T-helper 22 cell (primary cell): ENCODE measurements at regions not wholly inside any gene's neighbourhood (a gene's known extent, or its start where the extent isn't known, plus 50 kb on each side); places are given as distances from the start of the nearest gene placed in this dataset.
"Not testable (repeated sequence)": the region's sequence is repeated elsewhere in the genome, so short reads cannot be mapped to it uniquely, and the experiment has no call there.

ENCODE experiments used
- DNase-seq: peaks from one replicate; pipeline ENCODE4 v3.0.0-alpha.2; 2020; ENCODE audit warnings: low read depth

DNA sequence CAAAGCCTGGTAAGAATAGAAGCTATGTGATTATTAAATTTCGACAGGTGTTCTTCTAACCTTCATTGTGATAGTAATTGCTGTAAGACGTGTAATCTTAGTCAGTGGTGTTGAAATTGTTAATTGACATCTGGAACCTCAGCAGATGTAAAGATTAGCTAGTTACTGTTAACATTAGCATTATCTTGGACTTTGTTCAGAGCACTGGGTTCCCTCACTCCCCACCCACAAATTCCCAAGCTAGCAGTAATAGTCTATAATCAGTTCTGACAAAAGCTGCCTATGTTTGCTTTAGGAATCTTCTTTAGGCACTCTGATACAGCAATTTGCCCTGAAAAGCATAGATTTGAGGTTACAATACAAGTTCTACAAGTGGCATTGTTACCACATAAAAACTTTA is 233.7 kb downstream of the EN1 start:
- DNase-seq = no peak

GRCh38 chr2:118611691-118612090 is 235.8 kb downstream of the EN1 start:
- no peak for DNase-seq

DNA sequence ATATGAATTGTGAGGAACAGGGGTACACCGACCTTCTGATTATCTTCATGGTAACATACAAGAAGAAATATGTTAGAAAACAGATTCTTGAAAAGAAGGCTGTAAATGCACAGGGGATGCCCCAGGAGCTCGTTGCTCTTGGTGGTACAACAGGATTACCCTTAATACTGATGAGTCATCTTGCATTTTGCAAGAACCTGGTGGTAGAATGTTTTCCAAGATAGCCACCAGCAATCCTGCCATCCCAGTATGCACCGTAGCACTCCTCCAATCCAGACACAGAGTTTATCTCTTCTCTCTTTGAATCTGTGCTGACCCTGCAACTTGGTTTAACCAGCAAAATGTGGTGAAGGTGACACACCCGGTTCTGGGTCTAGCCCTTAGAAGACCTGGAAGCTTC is 238.3 kb downstream of the EN1 start:
- DNase-seq = no peak

DNA sequence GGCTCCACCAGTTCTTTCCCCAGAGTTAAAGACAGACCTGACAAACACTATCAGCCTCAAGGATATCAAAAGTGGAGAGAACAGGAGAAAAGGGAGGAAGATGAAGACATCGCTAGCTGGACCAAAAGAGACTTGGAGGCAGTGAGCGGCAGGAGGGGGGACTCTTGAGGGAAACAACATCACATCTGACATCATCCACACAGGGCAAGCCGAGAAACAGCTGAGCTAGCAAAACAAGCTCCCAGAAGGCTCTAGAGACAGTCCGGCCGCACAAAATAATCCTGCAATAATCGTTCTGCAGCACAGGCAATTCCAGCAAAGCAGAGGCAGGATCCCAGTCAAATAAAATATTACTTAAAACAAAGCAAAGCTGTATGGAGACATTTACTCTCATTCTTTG is 239.8 kb downstream of the EN1 start:
- no peak for DNase-seq

- no peak for DNase-seq
These were observed 242.6 kb downstream of the EN1 start for GRCh38 chr2:118604811-118605210.

- DNase-seq = no peak
These were observed 243.1 kb downstream of the EN1 start for GRCh38 chr2:118604371-118604770.

GRCh38 chr2:118599141-118599540 is 248.3 kb downstream of the EN1 start:
- no peak for DNase-seq

- DNase-seq = no peak
These were observed 250.8 kb downstream of the EN1 start for GRCh38 chr2:118596620-118597019.

- DNase-seq = no peak
These were observed 254.2 kb downstream of the EN1 start for GRCh38 chr2:118593257-118593656.

GRCh38 chr2:118591223-118591622 is 256.2 kb downstream of the EN1 start:
- DNase-seq = no peak

DNA sequence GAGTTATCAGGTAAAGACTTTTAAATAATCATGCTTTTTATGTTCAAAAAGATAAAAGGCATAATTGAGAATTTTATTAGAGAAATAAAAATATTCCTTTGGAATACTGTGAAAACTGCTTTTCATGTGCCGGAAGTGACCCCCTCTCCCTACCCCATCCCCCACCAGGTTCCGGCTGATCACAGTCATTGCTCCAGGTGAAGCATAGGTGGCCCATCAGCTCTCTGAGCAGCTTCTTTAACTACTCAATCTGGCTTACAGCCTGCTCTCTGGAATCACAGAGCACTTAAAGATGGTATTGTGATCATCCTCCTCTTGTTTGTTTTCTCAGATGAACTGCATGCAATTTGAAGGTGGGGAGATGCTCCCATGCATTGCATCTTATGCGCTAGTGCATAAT is 257.7 kb downstream of the EN1 start:
- DNase-seq = no peak

DNA sequence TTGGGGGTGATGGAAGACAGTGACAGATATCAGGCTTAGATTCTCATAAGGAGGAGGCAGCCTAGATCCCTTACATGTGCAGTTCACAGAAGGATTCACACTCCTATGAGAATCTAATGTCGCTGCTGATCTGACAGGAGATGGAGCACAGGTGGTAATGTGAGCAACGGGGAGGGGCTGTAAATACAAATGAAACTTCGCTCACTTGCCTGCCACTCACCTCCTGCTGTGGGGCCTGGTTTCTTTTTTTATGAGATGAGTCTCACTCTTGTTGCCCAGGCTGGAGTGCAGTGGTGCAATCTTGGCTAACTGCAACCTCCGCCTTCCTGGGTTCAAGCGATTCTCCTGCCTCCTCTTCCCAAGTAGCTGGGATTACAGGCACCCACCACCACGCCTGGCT is 258.6 kb downstream of the EN1 start:
- DNase-seq = no peak

DNA sequence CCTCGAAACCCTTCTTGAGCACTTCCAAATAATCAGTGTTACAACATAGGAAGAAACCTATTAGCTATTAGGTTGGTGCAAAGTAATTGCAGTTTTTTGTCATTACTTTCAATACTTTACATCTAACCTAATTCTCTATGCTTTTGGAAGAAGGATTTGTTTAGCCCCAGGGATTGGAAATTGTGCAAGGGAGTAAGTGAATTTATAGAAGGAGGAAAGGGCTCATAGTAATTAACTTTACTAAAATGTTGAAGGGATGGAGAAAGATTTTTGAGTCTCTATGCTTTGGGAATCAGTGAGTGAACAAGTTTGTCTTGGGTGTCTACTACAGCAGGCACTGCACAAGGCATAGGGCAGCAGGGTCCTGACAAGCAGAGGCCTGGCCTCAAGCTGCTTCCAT is 261.1 kb downstream of the EN1 start:
- DNase-seq = no peak

- DNase-seq = no peak
These were observed 262.6 kb downstream of the EN1 start for GRCh38 chr2:118584877-118585276.

DNA sequence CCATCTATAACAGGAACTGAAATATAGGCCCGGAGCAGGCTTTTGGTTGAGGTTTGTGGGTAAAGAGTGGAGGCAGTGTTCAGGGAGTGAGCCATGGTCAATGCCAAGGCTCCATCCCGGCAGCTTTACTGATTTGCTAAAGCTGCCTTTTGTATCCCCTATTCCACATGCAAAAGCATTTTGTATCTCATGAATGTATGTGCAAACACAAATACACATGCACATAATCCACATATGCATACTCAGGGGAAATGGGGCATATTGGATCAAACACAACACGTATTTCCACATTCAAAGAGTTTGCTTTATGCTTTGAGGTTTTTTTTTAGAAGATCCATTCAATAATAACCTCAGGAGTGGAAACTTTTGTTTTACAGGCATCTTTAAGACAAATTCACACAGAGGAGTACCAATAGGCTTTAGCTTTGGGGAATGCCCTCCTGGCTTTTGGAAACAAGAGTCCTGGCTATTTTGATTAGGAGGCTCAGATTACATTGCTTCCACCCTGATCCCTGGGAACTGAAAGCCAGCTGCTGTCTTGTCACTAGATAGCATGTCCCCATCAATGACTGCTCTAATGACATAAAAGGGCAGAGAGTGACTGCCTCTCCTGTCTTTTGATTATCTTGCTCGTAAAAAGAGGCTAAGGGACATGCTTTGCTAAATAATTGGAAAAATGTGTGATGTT is 263.2 kb downstream of the EN1 start:
- DNase-seq = no peak

DNA sequence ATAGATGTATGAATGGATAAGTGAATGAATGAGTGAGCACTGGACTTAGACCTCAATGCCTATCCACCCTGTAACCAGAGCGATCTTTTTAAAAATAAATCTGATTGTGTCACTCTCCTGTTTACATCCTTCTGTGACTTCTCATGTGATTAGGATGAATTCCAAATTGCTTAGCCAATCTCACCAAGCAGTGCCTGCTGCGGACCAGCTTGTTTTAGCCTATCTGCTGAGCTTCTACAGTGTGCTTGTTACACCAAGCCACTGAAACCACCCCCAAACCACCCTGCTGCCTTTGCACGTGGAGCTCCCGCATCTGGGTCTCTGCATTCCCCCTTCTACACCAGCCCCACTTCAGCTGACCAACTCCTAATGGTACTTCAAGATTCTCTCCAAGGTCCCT is 265.4 kb downstream of the EN1 start:
- DNase-seq = no peak

- DNase-seq = no peak
These were observed 266.8 kb downstream of the EN1 start for GRCh38 chr2:118580651-118581050.

GRCh38 chr2:118580107-118580506 is 267.3 kb downstream of the EN1 start:
- DNase-seq = no peak

DNA sequence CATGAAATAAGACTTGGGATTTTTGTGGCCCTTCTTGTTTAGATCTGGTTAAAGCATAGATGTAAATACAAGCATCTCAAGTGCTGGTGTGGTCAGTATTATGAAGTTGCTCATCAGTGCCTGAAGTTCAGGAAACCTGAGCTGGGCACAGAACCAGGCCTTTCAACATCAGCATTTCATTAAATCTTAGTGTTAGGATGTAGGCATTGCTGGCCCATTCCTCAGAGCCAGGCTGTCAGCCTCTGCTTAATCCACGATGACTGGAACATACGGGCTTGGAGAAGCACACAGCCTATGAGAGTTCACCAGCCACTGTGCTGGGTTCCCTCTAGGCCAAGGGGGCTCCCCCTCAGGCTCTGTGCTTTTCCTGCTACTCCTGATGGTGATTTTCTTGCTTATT is 270.2 kb downstream of the EN1 start:
- no peak for DNase-seq

DNA sequence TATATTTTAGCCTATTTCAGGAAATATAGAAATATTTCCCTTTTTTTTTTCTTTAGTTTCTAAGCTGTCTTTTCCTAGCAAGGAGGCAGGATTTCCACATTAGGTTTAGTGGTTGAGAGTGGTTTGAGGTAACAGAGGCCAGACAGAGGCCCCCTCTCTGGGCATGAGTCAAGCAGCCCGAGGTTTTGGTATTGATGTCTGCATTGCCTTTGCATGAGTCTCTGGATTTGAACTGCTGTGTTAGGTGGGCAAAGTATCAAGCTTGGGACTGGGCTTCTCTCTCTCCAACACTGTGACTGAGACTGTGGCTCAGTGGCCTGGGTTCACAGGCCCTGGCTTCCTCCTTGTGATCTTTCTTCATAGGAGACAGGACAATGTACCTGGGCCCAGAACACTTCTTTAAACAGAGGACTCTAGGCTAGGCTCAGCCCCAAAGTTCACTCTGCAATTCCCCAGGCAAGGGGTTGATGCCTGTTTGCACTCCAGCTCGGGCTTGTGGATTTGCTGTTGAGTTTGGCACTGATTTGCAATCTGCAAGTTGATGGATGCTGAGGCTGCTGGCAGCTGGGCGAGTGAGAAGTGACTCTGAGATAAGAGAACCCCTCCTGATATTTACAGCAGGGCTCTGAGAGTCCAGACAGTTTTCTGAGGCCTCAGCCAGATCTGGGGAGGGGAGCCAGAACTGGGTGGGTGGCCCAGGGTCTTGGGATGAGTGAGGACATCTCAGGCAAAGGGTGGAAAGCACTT is 271.2 kb downstream of the EN1 start:
- DNase-seq = no peak

DNA sequence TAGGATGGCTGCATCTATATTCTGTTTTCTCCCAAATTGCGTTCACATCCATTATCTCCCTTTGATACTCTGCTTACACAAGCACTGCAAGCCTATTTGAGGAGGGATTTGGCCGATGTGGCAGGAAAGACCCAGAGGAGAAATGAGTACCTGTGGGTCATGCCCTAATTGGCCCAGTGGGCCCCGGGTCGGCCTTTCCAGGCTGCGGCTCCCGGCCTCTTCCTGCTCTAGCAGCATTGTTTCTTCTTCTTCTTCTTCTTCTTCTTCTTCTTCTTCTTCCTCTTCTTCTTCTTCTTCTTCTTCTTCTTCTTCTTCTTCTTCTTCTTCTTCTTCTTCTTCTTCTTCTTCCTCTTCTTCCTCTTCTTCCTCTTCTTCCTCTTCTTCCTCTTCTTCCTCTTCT is 275.1 kb downstream of the EN1 start:
- not testable (repeated sequence) for DNase-seq

GRCh38 chr2:118569876-118570535 is 277.4 kb downstream of the EN1 start:
- DNase-seq = no peak

DNA sequence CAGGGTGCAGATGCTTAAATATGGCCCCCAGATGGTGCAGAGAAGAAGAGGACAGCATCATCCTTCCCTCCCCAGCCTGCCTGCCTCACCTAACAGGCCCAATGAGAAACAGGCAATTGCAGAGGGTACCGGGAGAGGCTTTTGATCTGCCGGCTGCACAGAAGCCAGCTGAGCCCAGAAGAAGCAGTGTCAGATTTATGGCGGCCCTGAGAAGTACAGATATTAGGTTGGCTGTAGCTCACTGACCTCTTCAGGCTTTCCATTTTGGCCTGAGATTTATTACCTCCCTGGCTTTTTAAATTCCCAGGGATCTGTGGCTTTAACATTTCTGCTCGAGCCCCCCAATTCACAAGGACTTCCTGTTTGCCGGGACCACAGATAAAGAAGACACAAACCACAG is 278.7 kb downstream of the EN1 start:
- no peak for DNase-seq
